Astrocyte of the spinal cord (primary cell): ENCODE measurements at regions not wholly inside any gene's neighbourhood (a gene's known extent, or its start where the extent isn't known, plus 50 kb on each side); places are given as distances from the start of the nearest gene placed in this dataset.

Experiments used
- DNase-seq: peaks from one replicate; pipeline ENCODE4 v3.0.0; 2011; ENCODE audit warnings: low read depth, low spot score
- H3K4me3 ChIP-seq: 2 replicates; pipeline ENCODE4 v1.5.1; 2011; ENCODE audit warnings: low read depth, mild to moderate bottlenecking, low read length, moderate library complexity
- in situ Hi-C: cut with HindIII; loops from 2 replicates; pipeline ENCODE4 v1.10.0; 2017; ENCODE audit warnings: low sequenced_read_pairs
- TF ChIP-seq, protein P1 (sequence below): IDR thresholded peaks from 2 replicates; pipeline ENCODE4 v1.5.1; 2012; ENCODE audit warnings: low read depth, mild to moderate bottlenecking, low read length, inconsistent platforms

DNA sequence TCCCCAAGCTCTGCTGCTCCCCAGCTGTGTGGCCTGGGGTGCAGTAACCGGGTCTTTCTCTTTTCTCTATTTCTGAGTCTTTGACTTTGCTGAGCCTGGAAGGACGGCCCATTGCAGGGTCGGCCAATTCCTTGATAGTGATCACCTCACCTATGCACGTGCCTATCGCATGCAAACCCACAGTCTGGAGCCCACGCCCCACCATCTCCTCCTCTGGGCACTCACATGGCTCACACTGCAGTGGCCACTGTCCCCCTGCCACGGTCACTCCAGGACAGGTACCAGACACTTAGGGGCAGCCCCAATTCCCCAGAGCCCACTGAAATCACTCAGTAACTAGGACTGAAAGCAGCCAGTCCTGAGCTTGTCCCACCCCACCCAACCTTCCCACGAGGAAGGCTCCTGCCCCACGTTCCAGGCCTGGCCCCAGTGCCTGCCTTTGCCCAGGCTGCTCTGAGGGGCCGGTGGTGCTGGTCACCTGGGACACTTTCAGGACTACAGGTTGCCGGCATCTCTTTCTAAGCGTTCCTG is 137.6 kb downstream of the TEX29 start:
- TF ChIP-seq, protein P1, sequence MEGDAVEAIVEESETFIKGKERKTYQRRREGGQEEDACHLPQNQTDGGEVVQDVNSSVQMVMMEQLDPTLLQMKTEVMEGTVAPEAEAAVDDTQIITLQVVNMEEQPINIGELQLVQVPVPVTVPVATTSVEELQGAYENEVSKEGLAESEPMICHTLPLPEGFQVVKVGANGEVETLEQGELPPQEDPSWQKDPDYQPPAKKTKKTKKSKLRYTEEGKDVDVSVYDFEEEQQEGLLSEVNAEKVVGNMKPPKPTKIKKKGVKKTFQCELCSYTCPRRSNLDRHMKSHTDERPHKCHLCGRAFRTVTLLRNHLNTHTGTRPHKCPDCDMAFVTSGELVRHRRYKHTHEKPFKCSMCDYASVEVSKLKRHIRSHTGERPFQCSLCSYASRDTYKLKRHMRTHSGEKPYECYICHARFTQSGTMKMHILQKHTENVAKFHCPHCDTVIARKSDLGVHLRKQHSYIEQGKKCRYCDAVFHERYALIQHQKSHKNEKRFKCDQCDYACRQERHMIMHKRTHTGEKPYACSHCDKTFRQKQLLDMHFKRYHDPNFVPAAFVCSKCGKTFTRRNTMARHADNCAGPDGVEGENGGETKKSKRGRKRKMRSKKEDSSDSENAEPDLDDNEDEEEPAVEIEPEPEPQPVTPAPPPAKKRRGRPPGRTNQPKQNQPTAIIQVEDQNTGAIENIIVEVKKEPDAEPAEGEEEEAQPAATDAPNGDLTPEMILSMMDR = no peak
- no peak for DNase-seq
- H3K4me3 ChIP-seq = no peak overlapping the region
- in situ Hi-C loops = no loop called here

DNA sequence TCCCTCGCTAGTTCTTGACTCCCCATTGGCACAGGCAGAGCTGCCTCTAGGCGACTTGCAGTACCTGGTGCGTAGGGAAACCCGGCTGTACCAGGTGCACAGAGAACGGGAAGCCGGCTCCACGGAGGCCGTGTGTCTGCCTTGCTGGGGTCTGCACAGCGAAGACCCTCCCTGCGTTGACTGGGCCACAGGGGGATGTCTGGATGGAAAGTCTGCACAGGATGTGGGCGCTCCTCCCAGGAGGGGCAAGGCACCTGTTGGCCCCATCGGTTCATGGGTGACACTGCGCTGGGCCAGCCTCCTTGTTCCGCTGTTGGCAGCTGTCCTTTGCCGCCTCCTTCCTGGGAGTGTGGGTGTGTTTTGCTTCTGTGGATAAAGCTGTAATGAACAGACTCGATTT is 138.3 kb downstream of the TEX29 start:
- H3K4me3 ChIP-seq = no peak overlapping the region
- in situ Hi-C loops = no loop called here
- no peak for DNase-seq
- TF ChIP-seq, protein P1 = no peak

DNA sequence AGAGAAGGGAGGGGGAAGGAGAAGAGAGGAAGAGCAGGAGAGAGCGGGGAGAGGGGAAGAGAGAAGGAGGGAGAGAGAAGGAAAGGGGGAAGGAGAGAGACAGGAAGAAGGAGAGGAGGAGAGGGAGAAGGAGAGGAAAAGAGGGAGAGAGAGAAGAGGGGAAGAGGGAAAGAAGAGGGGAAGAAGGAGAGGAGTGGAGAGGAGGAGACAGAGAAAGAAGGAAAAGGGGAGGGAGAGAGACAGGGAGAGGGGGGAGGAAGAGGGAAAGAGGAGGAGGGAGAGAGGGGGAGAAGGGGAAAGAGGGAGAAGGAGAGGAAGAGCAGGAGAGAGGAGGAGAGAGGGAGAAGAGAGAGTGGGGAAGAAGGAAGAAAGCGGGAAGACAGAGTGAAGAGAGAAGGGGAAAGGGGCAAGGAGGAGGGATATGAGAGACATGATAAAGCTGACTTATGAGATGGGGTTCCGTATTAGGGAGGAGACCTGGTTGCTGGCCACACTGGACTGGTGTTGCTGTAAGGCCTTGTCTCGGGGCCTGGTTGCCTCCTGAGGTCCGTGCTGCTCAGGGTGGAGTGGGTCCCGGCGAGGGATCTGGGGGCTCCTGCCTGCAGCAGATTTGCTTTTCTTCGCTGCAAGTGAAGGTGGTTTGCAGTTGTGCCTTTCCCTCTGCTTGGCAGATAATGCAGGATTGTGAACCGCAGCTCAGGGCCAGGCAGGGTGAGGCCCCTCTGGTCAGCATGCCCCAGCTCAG is 139.5 kb downstream of the TEX29 start:
- TF ChIP-seq, protein P1 = no peak
- DNase-seq = no peak
- in situ Hi-C loops = no loop called here

DNA sequence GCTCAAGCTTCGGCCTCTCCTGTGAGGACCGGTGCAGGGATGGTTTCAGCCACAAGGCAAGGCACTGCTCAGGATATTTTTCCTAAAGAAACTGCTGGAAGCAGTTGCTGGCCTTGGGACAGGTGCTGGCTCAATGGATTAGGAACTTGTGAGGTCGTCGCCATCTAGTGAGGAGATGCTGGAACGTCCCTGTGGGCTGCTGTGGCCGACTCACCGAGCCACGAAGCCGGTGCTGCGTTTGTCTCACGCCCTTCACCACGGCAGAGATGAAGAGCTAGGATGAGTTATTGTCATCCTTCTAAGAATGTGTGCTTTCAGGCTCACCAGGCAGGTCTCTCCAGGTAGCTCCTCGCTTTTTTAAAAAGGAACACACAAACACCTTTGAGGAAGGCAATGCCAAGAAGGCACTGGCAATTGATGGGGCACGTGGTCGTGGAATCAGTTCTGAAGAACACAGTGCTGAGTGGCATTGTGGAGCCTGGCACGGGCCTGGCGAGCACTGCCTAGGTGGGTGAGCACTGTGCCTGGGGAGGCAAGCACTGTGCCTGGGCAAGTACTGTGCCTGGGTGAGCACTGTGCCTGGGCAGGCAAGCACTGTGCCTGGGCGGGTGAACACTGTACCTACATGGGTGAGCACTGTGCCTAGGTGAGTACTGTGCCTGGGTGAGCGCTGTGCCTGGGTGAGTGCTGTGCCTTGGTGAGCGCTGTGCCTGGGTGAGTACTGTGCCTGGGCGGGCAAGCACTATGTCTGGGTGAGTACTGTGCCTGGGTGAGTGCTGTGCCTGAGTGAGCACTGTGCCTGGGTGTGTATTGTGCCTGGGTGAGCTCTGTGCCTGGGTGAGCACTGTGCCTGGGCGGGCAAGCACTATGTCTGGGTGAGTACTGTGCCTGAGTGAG is 140.4 kb downstream of the TEX29 start:
- in situ Hi-C loops = no loop called here
- peak; percentile 15 for DNase-seq
- TF ChIP-seq, protein P1 = peak; percentile 33
- no peak overlapping the region for H3K4me3 ChIP-seq

More for the DNA sequence above, 139.5 kb downstream of the TEX29 start:
- H3K4me3 ChIP-seq = no peak overlapping the region

DNA sequence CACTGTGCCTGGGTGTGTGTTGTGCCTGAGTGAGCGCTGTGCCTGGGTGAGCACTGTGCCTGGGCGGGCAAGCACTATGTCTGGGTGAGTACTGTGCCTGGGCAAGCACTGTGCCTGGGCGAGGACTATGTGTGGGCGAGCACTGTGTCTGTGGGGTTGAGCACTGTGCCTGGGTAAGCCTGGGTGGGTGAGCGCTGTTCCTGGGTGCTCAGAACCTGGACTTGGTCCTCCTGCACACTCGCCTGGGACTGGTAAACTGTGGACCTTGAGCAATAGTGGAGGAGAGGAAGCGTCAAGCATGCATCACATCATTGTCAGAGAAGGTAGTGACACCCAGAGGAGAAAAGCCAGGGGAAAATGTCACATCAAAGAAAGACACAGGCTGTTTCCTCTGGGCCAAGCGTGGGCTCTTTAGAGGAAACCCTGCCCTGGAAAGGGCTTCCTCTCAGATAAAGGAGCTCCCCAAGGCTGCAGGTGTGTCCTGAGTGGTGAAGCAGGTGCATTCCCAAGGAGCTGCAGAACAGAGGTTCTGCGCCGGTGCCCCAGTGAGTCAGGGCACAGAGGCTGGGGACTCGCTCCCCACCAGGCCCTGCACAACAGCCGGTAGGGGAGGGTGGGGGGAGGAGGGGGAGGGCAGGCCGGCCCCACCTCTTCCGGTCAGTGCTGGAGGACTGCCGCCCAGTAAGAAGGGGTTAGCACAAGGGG is 141.2 kb downstream of the TEX29 start:
- TF ChIP-seq, protein P1 = no peak
- no peak for DNase-seq
- H3K4me3 ChIP-seq = no peak overlapping the region
- in situ Hi-C loops = no loop called here

DNA sequence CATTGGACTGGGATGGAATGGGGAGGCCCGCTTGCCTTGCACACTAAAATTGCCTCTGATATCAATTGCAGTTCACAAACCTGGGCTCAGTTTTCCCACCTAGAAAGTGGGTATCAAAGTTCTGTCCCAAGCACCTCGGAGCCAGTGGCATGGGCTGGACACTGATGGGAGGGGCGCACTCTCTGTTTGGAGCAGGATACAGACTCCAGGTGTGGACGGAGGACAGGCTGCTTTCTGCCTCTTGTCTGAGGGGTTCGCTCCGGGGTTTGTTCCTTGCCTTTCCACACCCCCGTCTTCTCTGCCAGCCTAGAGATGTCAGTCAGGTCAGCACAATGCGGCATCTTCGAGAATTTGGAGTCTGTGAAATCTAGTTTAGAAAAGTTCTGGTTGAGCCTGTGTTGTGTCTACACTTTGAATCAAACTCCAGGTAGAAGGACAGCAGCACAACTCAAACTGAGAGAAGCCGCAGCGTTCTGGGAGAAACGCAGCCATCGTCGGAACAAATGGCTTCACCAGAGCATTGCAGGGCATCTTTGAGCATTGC is 141.9 kb downstream of the TEX29 start:
- in situ Hi-C loops = no loop called here
- no peak overlapping the region for H3K4me3 ChIP-seq
- TF ChIP-seq, protein P1 = no peak
- DNase-seq = no peak
